Vagina (tissue), 2 donors: ENCODE measurements at regions not wholly inside any gene's neighbourhood (a gene's known extent, or its start where the extent isn't known, plus 50 kb on each side); places are given as distances from the start of the nearest gene placed in this dataset.

Experiments used
- CTCF ChIP-seq, 3 experiments: fragments of 450-650 bp in 2 of 3; fragments of 200-600 bp in 1 of 3; sonication (generic) in 1 of 3; IDR thresholded peaks; one replicate each; pipeline ENCODE4 v1.5.1; 2017 to 2019; ENCODE audit warnings: antibody characterized with exemption in 3 of 3, mild to moderate bottlenecking in 2 of 3, moderate library complexity in 2 of 3
- POLR2A ChIP-seq, 2 donors: fragments of 450-650 bp; IDR thresholded peaks; one replicate each; pipeline ENCODE4 v1.6.1; 2017; ENCODE audit warnings: antibody characterized with exemption in 2 of 2, mild to moderate bottlenecking in 2 of 2, moderate library complexity in 2 of 2

GRCh38 chr2:157182834-157183396, 74.6 kb upstream of the GALNT5 start:
- TF ChIP-seq CTCF (IDR thresholded peaks at IDR 0.05): no peak
- no peak for TF ChIP-seq POLR2A (IDR thresholded peaks at IDR 0.05)
